ENCODE measurements at regions not wholly inside any gene's neighbourhood (a gene's known extent, or its start where the extent isn't known, plus 50 kb on each side); places are given as distances from the start of the nearest gene placed in this dataset.

- no peak for TF ChIP-seq RAD21 (IDR thresholded peaks at IDR 0.05; ENCODE audit: low read depth)
- no peak for TF ChIP-seq TCF12 (IDR thresholded peaks at IDR 0.05; ENCODE audit: low read depth)
- TF ChIP-seq EP300 (IDR thresholded peaks at IDR 0.05; ENCODE audit: borderline replicate concordance): no peak
- TF ChIP-seq ZBTB7A (IDR thresholded peaks at IDR 0.05; ENCODE audit: low read depth): no peak
- no peak for TF ChIP-seq MAX (IDR thresholded peaks at IDR 0.05)
- no peak for TF ChIP-seq TAF1 (IDR thresholded peaks at IDR 0.05; ENCODE audit: low read depth)
- no peak for TF ChIP-seq CEBPB (IDR thresholded peaks at IDR 0.05)
Measured at GRCh38 chr17:54256401-54256929, 433.7 kb downstream of the KIF2B start.

GRCh38 chr17:54257440-54257839, 434.7 kb downstream of the KIF2B start:
- TF ChIP-seq NFIC (IDR thresholded peaks at IDR 0.05): no peak
- no peak for TF ChIP-seq EGR1 (IDR thresholded peaks at IDR 0.05)
- no peak for TF ChIP-seq FOXM1 (IDR thresholded peaks at IDR 0.05; ENCODE audit: borderline replicate concordance, low read depth)
- TF ChIP-seq TEAD4 (IDR thresholded peaks at IDR 0.05): no peak
- no peak for TF ChIP-seq RAD21 (IDR thresholded peaks at IDR 0.05; ENCODE audit: low read depth)
- no peak for TF ChIP-seq EP300 (IDR thresholded peaks at IDR 0.05; ENCODE audit: borderline replicate concordance)
- TF ChIP-seq CEBPB (IDR thresholded peaks at IDR 0.05): no peak
- TF ChIP-seq CREB1 (IDR thresholded peaks at IDR 0.05; ENCODE audit: low read depth): no peak
- TF ChIP-seq ZBTB7A (IDR thresholded peaks at IDR 0.05; ENCODE audit: low read depth): no peak
- TF ChIP-seq REST (IDR thresholded peaks at IDR 0.05; ENCODE audit: low read depth): no peak
- no peak for TF ChIP-seq MAX (IDR thresholded peaks at IDR 0.05)
- no peak for TF ChIP-seq TAF1 (IDR thresholded peaks at IDR 0.05; ENCODE audit: low read depth)
- no peak for TF ChIP-seq USF1 (IDR thresholded peaks at IDR 0.05)
- TF ChIP-seq TCF12 (IDR thresholded peaks at IDR 0.05; ENCODE audit: low read depth): no peak
- no peak for TF ChIP-seq YY1 (IDR thresholded peaks at IDR 0.05; ENCODE audit: low read depth)

- TF ChIP-seq ZBTB7A (IDR thresholded peaks at IDR 0.05; ENCODE audit: low read depth) (no peak), MAX (IDR thresholded peaks at IDR 0.05) (no peak), CREB1 (IDR thresholded peaks at IDR 0.05; ENCODE audit: low read depth) (no peak)
Measured at GRCh38 chr17:54259476-54259875, 436.7 kb downstream of the KIF2B start.

- TF ChIP-seq REST (IDR thresholded peaks at IDR 0.05; ENCODE audit: low read depth): no peak
- no peak for TF ChIP-seq FOXM1 (IDR thresholded peaks at IDR 0.05; ENCODE audit: borderline replicate concordance, low read depth)
- TF ChIP-seq TCF12 (IDR thresholded peaks at IDR 0.05; ENCODE audit: low read depth): no peak
- no peak for TF ChIP-seq MAX (IDR thresholded peaks at IDR 0.05)
Measured at GRCh38 chr17:54261465-54261864, 438.7 kb downstream of the KIF2B start.

GRCh38 chr17:54269881-54270280, 447.2 kb downstream of the KIF2B start:
- TF ChIP-seq EGR1 (IDR thresholded peaks at IDR 0.05): no peak
- no peak for TF ChIP-seq CREB1 (IDR thresholded peaks at IDR 0.05; ENCODE audit: low read depth)
- TF ChIP-seq TCF12 (IDR thresholded peaks at IDR 0.05; ENCODE audit: low read depth): no peak
- TF ChIP-seq YY1 (IDR thresholded peaks at IDR 0.05; ENCODE audit: low read depth): no peak
- TF ChIP-seq RAD21 (IDR thresholded peaks at IDR 0.05; ENCODE audit: low read depth): no peak
- TF ChIP-seq REST (IDR thresholded peaks at IDR 0.05; ENCODE audit: low read depth): no peak
- TF ChIP-seq USF1 (IDR thresholded peaks at IDR 0.05): no peak
- no peak for TF ChIP-seq TEAD4 (IDR thresholded peaks at IDR 0.05)
- TF ChIP-seq FOXM1 (IDR thresholded peaks at IDR 0.05; ENCODE audit: borderline replicate concordance, low read depth): no peak
- no peak for TF ChIP-seq NFIC (IDR thresholded peaks at IDR 0.05)
- no peak for TF ChIP-seq MAX (IDR thresholded peaks at IDR 0.05)
- no peak for TF ChIP-seq CEBPB (IDR thresholded peaks at IDR 0.05)
- no peak for TF ChIP-seq ZBTB7A (IDR thresholded peaks at IDR 0.05; ENCODE audit: low read depth)
- no peak for TF ChIP-seq EP300 (IDR thresholded peaks at IDR 0.05; ENCODE audit: borderline replicate concordance)
- TF ChIP-seq TAF1 (IDR thresholded peaks at IDR 0.05; ENCODE audit: low read depth): no peak

Measured in Ishikawa (cell line).